K562 (cell line): ENCODE measurements at regions not wholly inside any gene's neighbourhood (a gene's known extent, or its start where the extent isn't known, plus 50 kb on each side); places are given as distances from the start of the nearest gene placed in this dataset.

Experiments used
- ATF7 ChIP-seq: fragments of 450-650 bp; IDR thresholded peaks from 2 replicates; pipeline ENCODE4 v1.7.1; 2014; ENCODE audit warnings: mild to moderate bottlenecking, moderate library complexity
- PHF20 ChIP-seq: fragments of 450-650 bp; IDR thresholded peaks from 2 replicates; pipeline ENCODE4 v1.6.1; 2018; ENCODE audit not compliant: partially characterized antibody
- ZNF324 ChIP-seq: fragments of 250-450 bp; sonication (Bioruptor Pico); IDR thresholded peaks from 2 replicates; pipeline ENCODE4 v1.4.0; 2020; ENCODE audit warnings: mild to moderate bottlenecking
- TF ChIP-seq, protein P1 (sequence below), 2 experiments: fragments of 450-650 bp; IDR thresholded peaks; 2 replicates each; pipeline ENCODE4 v1.6.1; 2016
- TF ChIP-seq, protein P2 (sequence below): fragments of 450-650 bp; IDR thresholded peaks from 2 replicates; pipeline ENCODE4 v1.6.1; 2018; ENCODE audit warnings: mild to moderate bottlenecking, low read depth; ENCODE audit not compliant: partially characterized antibody
- TF ChIP-seq, protein P3 (sequence below): fragments of 250-450 bp; sonication (Bioruptor Pico); IDR thresholded peaks from 2 replicates; pipeline ENCODE4 v1.4.0; 2020; ENCODE audit warnings: mild to moderate bottlenecking, moderate library complexity, borderline replicate concordance

DNA sequence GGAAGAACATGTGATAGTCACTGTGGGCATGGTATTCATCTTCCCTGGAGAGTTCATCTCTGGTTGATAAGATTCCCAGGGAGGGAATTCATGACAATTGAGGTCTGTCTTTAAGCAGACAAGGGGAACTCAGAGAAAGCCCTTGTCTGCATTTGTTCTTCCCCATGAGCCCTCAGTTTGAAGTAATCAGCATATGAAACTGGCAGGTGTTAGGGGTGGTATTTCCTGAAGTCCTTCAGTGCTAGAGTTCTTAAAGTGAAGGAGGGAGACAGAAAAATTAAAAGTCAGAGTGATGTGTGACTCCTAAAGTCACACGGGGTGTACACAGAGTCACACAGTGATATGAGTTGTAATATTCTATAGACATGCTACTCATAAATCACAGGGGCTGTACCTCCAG, 60.6 kb upstream of the SYK start (continued):
- TF ChIP-seq, protein P1, sequence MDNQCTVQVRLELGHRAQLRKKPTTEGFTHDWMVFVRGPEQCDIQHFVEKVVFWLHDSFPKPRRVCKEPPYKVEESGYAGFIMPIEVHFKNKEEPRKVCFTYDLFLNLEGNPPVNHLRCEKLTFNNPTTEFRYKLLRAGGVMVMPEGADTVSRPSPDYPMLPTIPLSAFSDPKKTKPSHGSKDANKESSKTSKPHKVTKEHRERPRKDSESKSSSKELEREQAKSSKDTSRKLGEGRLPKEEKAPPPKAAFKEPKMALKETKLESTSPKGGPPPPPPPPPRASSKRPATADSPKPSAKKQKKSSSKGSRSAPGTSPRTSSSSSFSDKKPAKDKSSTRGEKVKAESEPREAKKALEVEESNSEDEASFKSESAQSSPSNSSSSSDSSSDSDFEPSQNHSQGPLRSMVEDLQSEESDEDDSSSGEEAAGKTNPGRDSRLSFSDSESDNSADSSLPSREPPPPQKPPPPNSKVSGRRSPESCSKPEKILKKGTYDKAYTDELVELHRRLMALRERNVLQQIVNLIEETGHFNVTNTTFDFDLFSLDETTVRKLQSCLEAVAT (IDR thresholded peaks at IDR 0.05) = no peak
- TF ChIP-seq ZNF324 (no peak), PHF20 (no peak), ATF7 (no peak)
- TF ChIP-seq, protein P2, sequence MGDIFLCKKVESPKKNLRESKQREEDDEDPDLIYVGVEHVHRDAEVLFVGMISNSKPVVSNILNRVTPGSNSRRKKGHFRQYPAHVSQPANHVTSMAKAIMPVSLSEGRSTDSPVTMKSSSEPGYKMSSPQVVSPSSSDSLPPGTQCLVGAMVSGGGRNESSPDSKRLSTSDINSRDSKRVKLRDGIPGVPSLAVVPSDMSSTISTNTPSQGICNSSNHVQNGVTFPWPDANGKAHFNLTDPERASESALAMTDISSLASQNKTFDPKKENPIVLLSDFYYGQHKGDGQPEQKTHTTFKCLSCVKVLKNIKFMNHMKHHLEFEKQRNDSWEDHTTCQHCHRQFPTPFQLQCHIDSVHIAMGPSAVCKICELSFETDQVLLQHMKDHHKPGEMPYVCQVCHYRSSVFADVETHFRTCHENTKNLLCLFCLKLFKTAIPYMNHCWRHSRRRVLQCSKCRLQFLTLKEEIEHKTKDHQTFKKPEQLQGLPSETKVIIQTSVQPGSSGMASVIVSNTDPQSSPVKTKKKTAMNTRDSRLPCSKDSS = no peak
- TF ChIP-seq, protein P3, sequence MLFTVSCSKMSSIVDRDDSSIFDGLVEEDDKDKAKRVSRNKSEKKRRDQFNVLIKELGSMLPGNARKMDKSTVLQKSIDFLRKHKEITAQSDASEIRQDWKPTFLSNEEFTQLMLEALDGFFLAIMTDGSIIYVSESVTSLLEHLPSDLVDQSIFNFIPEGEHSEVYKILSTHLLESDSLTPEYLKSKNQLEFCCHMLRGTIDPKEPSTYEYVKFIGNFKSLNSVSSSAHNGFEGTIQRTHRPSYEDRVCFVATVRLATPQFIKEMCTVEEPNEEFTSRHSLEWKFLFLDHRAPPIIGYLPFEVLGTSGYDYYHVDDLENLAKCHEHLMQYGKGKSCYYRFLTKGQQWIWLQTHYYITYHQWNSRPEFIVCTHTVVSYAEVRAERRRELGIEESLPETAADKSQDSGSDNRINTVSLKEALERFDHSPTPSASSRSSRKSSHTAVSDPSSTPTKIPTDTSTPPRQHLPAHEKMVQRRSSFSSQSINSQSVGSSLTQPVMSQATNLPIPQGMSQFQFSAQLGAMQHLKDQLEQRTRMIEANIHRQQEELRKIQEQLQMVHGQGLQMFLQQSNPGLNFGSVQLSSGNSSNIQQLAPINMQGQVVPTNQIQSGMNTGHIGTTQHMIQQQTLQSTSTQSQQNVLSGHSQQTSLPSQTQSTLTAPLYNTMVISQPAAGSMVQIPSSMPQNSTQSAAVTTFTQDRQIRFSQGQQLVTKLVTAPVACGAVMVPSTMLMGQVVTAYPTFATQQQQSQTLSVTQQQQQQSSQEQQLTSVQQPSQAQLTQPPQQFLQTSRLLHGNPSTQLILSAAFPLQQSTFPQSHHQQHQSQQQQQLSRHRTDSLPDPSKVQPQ = no peak
